IMR-90 (cell line): ENCODE measurements at regions not wholly inside any gene's neighbourhood (a gene's known extent, or its start where the extent isn't known, plus 50 kb on each side); places are given as distances from the start of the nearest gene placed in this dataset.

Experiments
- ATAC-seq: fragments of 200-7000 bp; cut with Tn5 transposase; 2 replicates; pipeline ENCODE4 v1.9.1; 2020; ENCODE audit warnings: low read depth, mild to moderate bottlenecking, moderate library complexity
- BruUV-seq: library from RNA; stranded (reverse); fragments of 400-500 nt; replicated peaks from 2 replicates; lab custom pipeline; 2021; lab: Mats Ljungman, UMichigan
- CTCF ChIA-PET: fragments of 300-600 bp; formaldehyde crosslinking; extraction: SDS; loops from one replicate; lab custom pipeline; 2021; ENCODE audit warnings: antibody characterized with exemption; lab: Yijun Ruan, JAX
- POLR2A ChIA-PET: fragments of 300-600 bp; sonication (Branson Sonifier 250); formaldehyde crosslinking; loops from one replicate; lab custom pipeline; 2022; ENCODE audit warnings: antibody characterized with exemption; ENCODE audit not compliant: unreplicated experiment; lab: Charles Lee
- DNase-seq: peaks from one replicate; pipeline ENCODE4 v3.0.0; 2013
- H2AFZ ChIP-seq: replicated peaks from 2 replicates; pipeline ENCODE3; 2013; ENCODE audit warnings: low read length, mild to moderate bottlenecking; ENCODE audit not compliant: poor library complexity
- H2AK5ac ChIP-seq: 2 replicates; pipeline ENCODE4 v1.6.1; 2013; ENCODE audit warnings: low read depth, low read length, inconsistent platforms
- H2AK9ac ChIP-seq: replicated peaks from 2 replicates; pipeline ENCODE3; 2013; ENCODE audit warnings: mild to moderate bottlenecking, low read depth, low read length, moderate library complexity; ENCODE audit not compliant: poor library complexity
- H2BK120ac ChIP-seq: 2 replicates; pipeline ENCODE4 v1.6.1; 2013; ENCODE audit warnings: low read depth, low read length, inconsistent platforms
- H2BK15ac ChIP-seq: 3 replicates; pipeline ENCODE4 v1.6.1; 2013; ENCODE audit warnings: low read depth, low read length, inconsistent platforms
- H2BK20ac ChIP-seq: 2 replicates; pipeline ENCODE4 v1.6.1; 2013; ENCODE audit warnings: low read depth, mild to moderate bottlenecking, inconsistent platforms, low read length, moderate library complexity
- H2BK5ac ChIP-seq: 2 replicates; pipeline ENCODE4 v1.6.1; 2013; ENCODE audit warnings: mild to moderate bottlenecking, low read depth, low read length, inconsistent platforms; ENCODE audit not compliant: poor library complexity, severe bottlenecking
- H3K14ac ChIP-seq: replicated peaks from 2 replicates; pipeline ENCODE4 v1.6.1; 2013; ENCODE audit warnings: low read depth, low read length, inconsistent platforms
- H3K18ac ChIP-seq: 2 replicates; pipeline ENCODE4 v1.6.1; 2013; ENCODE audit warnings: low read depth, low read length, control low read depth
- H3K23ac ChIP-seq: 2 replicates; pipeline ENCODE4 v1.6.1; 2013; ENCODE audit warnings: low read depth, low read length, inconsistent platforms
- H3K27ac ChIP-seq: 2 replicates; pipeline ENCODE4 v1.5.1; 2013; ENCODE audit warnings: mild to moderate bottlenecking, control low read depth, low read length; ENCODE audit not compliant: insufficient read depth
- H3K27me3 ChIP-seq: 2 replicates; pipeline ENCODE4 v1.6.1; 2013; ENCODE audit warnings: low read length; ENCODE audit not compliant: control insufficient read depth, insufficient read depth
- H3K36me3 ChIP-seq: 2 replicates; pipeline ENCODE4 v1.6.1; 2013; ENCODE audit warnings: low read length, mixed read lengths; ENCODE audit not compliant: control insufficient read depth, insufficient read depth
- H3K4ac ChIP-seq: 2 replicates; pipeline ENCODE4 v1.6.1; 2013; ENCODE audit warnings: low read depth, low read length, inconsistent platforms
- H3K4me1 ChIP-seq: 2 replicates; pipeline ENCODE4 v1.6.1; 2013; ENCODE audit warnings: low read length, mixed read lengths; ENCODE audit not compliant: control insufficient read depth, insufficient read depth
- H3K4me2 ChIP-seq: 2 replicates; pipeline ENCODE4 v1.6.1; 2013; ENCODE audit warnings: low read depth, mild to moderate bottlenecking, control low read depth, low read length, moderate library complexity
- H3K4me3 ChIP-seq: 2 replicates; pipeline ENCODE4 v1.5.1; 2013; ENCODE audit warnings: low read depth, mild to moderate bottlenecking, control low read depth, low read length, moderate library complexity; ENCODE audit not compliant: insufficient read depth
- H3K56ac ChIP-seq: 2 replicates; pipeline ENCODE4 v1.6.1; 2013; ENCODE audit warnings: low read length, inconsistent platforms; ENCODE audit not compliant: insufficient read depth; ENCODE audit errors: extremely low read depth
- H3K79me1 ChIP-seq, 2 experiments: 2 replicates each; pipeline ENCODE4 v1.6.1; 2013; ENCODE audit warnings: low read length in 2 of 2, inconsistent platforms in 1 of 2, low read depth in 1 of 2
- H3K9ac ChIP-seq: 2 replicates; pipeline ENCODE4 v1.6.1; 2013; ENCODE audit warnings: low read depth, low read length, control low read depth
- H3K9me1 ChIP-seq: 2 replicates; pipeline ENCODE4 v1.6.1; 2013; ENCODE audit warnings: low read length, inconsistent platforms; ENCODE audit not compliant: insufficient read depth
- H3K9me3 ChIP-seq: 2 replicates; pipeline ENCODE4 v1.6.1; 2013; ENCODE audit warnings: low read length; ENCODE audit not compliant: control insufficient read depth, insufficient read depth
- H4K20me1 ChIP-seq: 2 replicates; pipeline ENCODE4 v1.6.1; 2013; ENCODE audit warnings: low read length, inconsistent platforms; ENCODE audit not compliant: insufficient read depth
- H4K5ac ChIP-seq: 2 replicates; pipeline ENCODE4 v1.6.1; 2013; ENCODE audit warnings: mild to moderate bottlenecking, low read depth, low read length, control low read depth
- H4K8ac ChIP-seq, 2 experiments: 2 replicates each; pipeline ENCODE4 v1.6.1; 2013; ENCODE audit warnings: low read depth in 2 of 2, low read length in 2 of 2, control low read depth in 1 of 2, inconsistent platforms in 1 of 2
- H4K91ac ChIP-seq: 2 replicates; pipeline ENCODE4 v1.6.1; 2013; ENCODE audit warnings: low read depth, low read length, inconsistent platforms; ENCODE audit not compliant: insufficient read depth
- BHLHE40 ChIP-seq: fragments of 150-350 bp; IDR thresholded peaks from 2 replicates; pipeline ENCODE4 v1.6.1; 2016; ENCODE audit warnings: mild to moderate bottlenecking, low read depth, low read length
- CEBPB ChIP-seq: IDR thresholded peaks from 2 replicates; pipeline ENCODE4 v1.6.1; 2012; ENCODE audit warnings: low read depth, low read length, improper control_type of control experiment
- CHD1 ChIP-seq: IDR thresholded peaks from 2 replicates; pipeline ENCODE4 v1.6.1; 2012; ENCODE audit warnings: low read depth, low read length, improper control_type of control experiment
- CTCF ChIP-seq: conservative IDR thresholded peaks from 2 replicates; pipeline ENCODE4 v1.5.1; 2012; ENCODE audit warnings: mild to moderate bottlenecking, low read depth, low read length, improper control_type of control experiment
- ELK1 ChIP-seq: fragments of 150-350 bp; IDR thresholded peaks from 2 replicates; pipeline ENCODE4 v1.6.1; 2016; ENCODE audit warnings: low read depth, mild to moderate bottlenecking, low read length, moderate library complexity, borderline replicate concordance
- FOS ChIP-seq: fragments of 150-350 bp; IDR thresholded peaks from 2 replicates; pipeline ENCODE4 v1.6.1; 2016; ENCODE audit warnings: low read depth, low read length
- MAZ ChIP-seq: IDR thresholded peaks from 2 replicates; pipeline ENCODE4 v1.6.1; 2012; ENCODE audit warnings: low read depth, mild to moderate bottlenecking, low read length, improper control_type of control experiment, moderate library complexity, borderline replicate concordance
- POLR2A ChIP-seq: IDR thresholded peaks from 2 replicates; pipeline ENCODE4 v1.6.1; 2012; ENCODE audit warnings: mild to moderate bottlenecking, low read depth, low read length
- RCOR1 ChIP-seq: IDR thresholded peaks from 2 replicates; pipeline ENCODE4 v1.6.1; 2012; ENCODE audit warnings: mild to moderate bottlenecking, low read length, improper control_type of control experiment; ENCODE audit not compliant: insufficient replicate concordance
- RFX5 ChIP-seq: IDR thresholded peaks from 2 replicates; pipeline ENCODE4 v1.8.0; 2012; ENCODE audit warnings: low read depth, mild to moderate bottlenecking, low read length, moderate library complexity
- SMC3 ChIP-seq: fragments of 150-350 bp; IDR thresholded peaks from 2 replicates; pipeline ENCODE4 v1.6.1; 2016; ENCODE audit warnings: low read depth, mild to moderate bottlenecking, antibody characterized with exemption, low read length, moderate library complexity
- WGBS, 2 experiments: methylation state at CpG; one replicate each; pipeline versions ENCODE4 v1.1.5 to v1.1.7; 2013; ENCODE audit warnings: missing lambda C conversion rate in 2 of 2; ENCODE audit not compliant: insufficient read length in 1 of 2; ENCODE audit errors: extremely low coverage in 2 of 2; 5-methylcytosine and 5-hydroxymethylcytosine counted together
- dilution Hi-C: fragments of 300-500 bp; cut with HindIII; formaldehyde crosslinking; loops from one replicate; pipeline ENCODE4 v1.14.3; 2018; ENCODE audit warnings: low sequenced_read_pairs; ENCODE audit not compliant: unreplicated experiment
- in situ Hi-C: fragments of 300-500 bp; cut with MboI; formaldehyde crosslinking; loops from 3 replicates; pipeline ENCODE4 v1.14.3; 2019; ENCODE audit warnings: low sequenced_read_pairs, inconsistent platforms, mixed read lengths
- intact Hi-C: fragments of 100-400 bp; cut with micrococcal nuclease; formaldehyde crosslinking; loops from 2 replicates; pipeline ENCODE4 v1.10.0; 2022

GRCh38 chr3:59262076-59262498, 212.3 kb upstream of the CFAP20DC start:
- dilution Hi-C loops: no loop called here
- H3K18ac ChIP-seq: no peak overlapping the region
- no peaks in the 10 kb centered on the region for H3K9me3 ChIP-seq
- no peaks in the 10 kb centered on the region for H3K27me3 ChIP-seq
- H3K4me3 ChIP-seq: no peak overlapping the region
- no peak overlapping the region for H3K56ac ChIP-seq
- no peak overlapping the region for H2AK5ac ChIP-seq
- no peaks in the 10 kb centered on the region; the same call in 1 of the 2 replicates for H3K4me1 ChIP-seq
- H2AFZ ChIP-seq: no peak overlapping the region
- no peak overlapping the region for H2BK20ac ChIP-seq
- H3K36me3 ChIP-seq: no peaks in the 10 kb centered on the region
- CTCF ChIA-PET: no interaction called here
- H3K9me1 ChIP-seq: peaks cover 8% of the 10 kb centered on the region; the same call in 1 of the 2 replicates
- ATAC-seq (no peak), DNase-seq (no peak)
- no CpG with 5 or more reads among the region's 2 CpGs for WGBS, 2 experiments
- in situ Hi-C loops: no loop called here
- no peak overlapping the region for H3K27ac ChIP-seq
- H3K4ac ChIP-seq: no peak overlapping the region
- no peak overlapping the region for H2BK120ac ChIP-seq
- intact Hi-C loops: no loop called here
- H3K79me1 ChIP-seq: no peaks in the 10 kb centered on the region
- H4K5ac ChIP-seq: no peak overlapping the region
- no peak overlapping the region for H3K23ac ChIP-seq
- no peak overlapping the region for H3K4me2 ChIP-seq
- TF ChIP-seq MAZ: no peak
- TF ChIP-seq CEBPB: no peak
- TF ChIP-seq BHLHE40: no peak
- no peak for TF ChIP-seq SMC3
- no peak for TF ChIP-seq RFX5
- TF ChIP-seq POLR2A: no peak
- TF ChIP-seq CTCF: no peak
- TF ChIP-seq CHD1: no peak
- no peak for TF ChIP-seq ELK1
- TF ChIP-seq RCOR1: no peak
- no peak for TF ChIP-seq FOS
- H4K8ac ChIP-seq: no peak overlapping the region
- H2BK15ac ChIP-seq: no peak overlapping the region
- H4K20me1 ChIP-seq: no peaks in the 10 kb centered on the region
- no peak overlapping the region for H3K9ac ChIP-seq
- no peak overlapping the region for H2BK5ac ChIP-seq
- H2AK9ac ChIP-seq: no peak overlapping the region
- POLR2A ChIA-PET: no interaction called here
- no peak overlapping the region for H4K91ac ChIP-seq
- no TSS peak for BruUV-seq
- H3K14ac ChIP-seq: no peak overlapping the region
